GM12875 (cell line): ENCODE measurements at regions not wholly inside any gene's neighbourhood (a gene's known extent, or its start where the extent isn't known, plus 50 kb on each side); places are given as distances from the start of the nearest gene placed in this dataset.

Source experiments
- H3K4me3 ChIP-seq: one replicate; pipeline ENCODE4 v1.5.1; 2011; ENCODE audit warnings: low read depth, low read length, control low read depth
- TF ChIP-seq, protein P1 (sequence below): IDR thresholded peaks from 2 replicates; pipeline ENCODE4 v1.5.1; 2011; ENCODE audit warnings: low read depth, mild to moderate bottlenecking, control low read depth, inconsistent platforms, low read length, moderate library complexity, borderline replicate concordance; ENCODE audit not compliant: insufficient read depth

DNA sequence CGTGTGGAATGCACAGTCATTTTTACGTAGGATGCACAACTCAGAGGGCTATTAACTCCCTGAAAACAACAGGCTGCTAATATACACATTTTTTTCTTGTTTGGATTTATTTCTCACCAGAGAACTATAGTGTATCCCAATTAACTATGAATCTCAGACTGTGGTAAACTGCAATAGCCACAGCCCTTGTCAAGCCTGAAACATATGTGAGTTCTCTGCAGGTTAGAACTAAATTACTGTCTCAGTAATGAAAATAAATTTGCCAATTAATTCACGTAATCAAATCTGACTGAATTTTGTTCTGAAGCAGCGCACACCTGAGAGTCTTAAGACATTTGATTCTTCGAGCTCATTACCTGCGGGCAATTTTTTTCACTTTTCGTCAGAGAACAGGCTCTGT lies 318.6 kb downstream of the PMP22 start:
- no peak overlapping the region for H3K4me3 ChIP-seq
- TF ChIP-seq, protein P1, sequence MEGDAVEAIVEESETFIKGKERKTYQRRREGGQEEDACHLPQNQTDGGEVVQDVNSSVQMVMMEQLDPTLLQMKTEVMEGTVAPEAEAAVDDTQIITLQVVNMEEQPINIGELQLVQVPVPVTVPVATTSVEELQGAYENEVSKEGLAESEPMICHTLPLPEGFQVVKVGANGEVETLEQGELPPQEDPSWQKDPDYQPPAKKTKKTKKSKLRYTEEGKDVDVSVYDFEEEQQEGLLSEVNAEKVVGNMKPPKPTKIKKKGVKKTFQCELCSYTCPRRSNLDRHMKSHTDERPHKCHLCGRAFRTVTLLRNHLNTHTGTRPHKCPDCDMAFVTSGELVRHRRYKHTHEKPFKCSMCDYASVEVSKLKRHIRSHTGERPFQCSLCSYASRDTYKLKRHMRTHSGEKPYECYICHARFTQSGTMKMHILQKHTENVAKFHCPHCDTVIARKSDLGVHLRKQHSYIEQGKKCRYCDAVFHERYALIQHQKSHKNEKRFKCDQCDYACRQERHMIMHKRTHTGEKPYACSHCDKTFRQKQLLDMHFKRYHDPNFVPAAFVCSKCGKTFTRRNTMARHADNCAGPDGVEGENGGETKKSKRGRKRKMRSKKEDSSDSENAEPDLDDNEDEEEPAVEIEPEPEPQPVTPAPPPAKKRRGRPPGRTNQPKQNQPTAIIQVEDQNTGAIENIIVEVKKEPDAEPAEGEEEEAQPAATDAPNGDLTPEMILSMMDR = no peak

DNA sequence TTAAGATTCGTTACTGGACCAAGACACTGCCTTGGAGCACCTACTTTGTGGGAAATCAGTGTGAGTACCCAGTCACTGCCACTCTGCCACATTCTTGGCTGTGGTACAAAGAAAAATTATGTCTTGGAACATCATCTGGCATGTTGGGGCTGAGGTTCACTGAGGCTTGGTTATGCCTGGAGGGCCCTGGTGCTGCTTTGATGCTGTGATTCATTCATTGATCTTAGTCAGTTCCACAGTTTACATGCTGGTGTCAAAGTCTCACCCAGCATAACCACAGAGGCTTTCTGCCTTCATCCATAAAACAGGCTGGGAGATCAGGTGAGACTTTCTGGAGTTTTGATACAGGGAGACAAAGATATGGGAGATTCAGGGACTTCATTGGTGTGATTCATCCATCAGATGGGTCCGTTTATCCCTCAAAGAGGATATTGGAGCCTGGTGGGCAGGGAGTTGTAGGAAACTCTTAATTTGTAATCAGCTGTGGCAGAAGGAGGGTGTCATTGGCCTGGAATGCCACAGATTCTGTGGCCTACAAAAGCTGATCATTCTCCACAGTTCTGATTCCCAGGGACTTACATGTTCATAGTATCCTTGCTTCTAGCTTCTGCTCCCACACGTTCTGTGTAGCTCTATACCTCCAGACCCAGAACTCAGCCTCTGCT lies 322.5 kb downstream of the PMP22 start:
- TF ChIP-seq, protein P1 = no peak
- no peak overlapping the region for H3K4me3 ChIP-seq

DNA sequence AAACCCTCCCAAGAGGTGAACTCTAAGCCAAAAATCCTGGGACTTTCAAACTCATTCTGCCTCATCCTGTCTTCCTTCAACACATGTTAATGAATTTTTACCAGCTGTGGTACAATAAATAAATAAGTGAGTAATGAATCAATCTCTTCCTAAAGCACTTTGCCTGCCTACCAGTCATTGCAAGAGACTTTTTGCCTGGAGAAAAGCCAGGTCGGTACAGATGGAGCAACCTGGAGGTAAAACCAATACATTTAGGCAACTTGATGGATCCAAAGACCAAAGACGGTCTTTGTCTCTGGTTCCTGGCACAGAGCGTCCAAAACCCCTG lies 324.2 kb downstream of the PMP22 start:
- TF ChIP-seq, protein P1 = no peak
- no peak overlapping the region for H3K4me3 ChIP-seq

DNA sequence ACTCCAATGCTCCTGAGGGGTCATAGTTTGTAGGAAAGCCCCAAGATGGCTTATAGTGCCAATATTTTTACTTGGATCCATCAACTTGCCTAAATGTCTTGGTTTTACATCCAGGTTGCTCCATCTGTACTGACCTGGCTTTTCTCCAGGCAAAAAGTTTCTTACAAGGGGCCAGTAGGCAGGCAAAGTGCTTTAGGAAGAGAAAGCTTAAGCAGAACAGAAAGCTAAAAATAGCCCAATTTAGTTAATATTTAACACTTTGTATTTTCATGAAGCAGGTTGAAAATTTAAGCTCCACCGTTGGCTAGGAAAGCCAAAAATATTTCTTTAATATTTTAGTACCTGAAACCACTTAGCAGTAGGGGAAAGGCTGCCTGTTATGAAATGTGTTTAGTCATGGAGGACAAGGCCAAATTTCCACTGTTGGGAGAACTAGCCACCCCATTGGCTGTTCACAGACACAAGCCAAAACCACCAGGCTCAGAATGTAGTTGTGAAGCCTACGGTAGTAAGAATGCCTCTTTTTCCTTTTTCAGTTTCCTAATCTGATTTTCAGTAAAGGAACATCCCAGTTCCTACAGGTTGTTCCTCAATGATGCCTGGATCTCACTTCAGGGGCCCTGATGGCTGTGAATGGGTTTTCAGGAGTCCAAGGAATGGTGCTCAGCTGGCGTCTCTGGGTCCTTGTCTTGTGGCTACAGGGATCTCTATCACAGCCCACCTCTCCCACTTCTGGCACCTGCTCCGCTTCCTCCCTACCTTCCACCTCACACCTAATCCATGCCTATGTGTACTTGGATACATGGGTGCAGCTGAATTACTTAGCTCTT lies 324.8 kb downstream of the PMP22 start:
- TF ChIP-seq, protein P1 = no peak
- H3K4me3 ChIP-seq = no peak overlapping the region

DNA sequence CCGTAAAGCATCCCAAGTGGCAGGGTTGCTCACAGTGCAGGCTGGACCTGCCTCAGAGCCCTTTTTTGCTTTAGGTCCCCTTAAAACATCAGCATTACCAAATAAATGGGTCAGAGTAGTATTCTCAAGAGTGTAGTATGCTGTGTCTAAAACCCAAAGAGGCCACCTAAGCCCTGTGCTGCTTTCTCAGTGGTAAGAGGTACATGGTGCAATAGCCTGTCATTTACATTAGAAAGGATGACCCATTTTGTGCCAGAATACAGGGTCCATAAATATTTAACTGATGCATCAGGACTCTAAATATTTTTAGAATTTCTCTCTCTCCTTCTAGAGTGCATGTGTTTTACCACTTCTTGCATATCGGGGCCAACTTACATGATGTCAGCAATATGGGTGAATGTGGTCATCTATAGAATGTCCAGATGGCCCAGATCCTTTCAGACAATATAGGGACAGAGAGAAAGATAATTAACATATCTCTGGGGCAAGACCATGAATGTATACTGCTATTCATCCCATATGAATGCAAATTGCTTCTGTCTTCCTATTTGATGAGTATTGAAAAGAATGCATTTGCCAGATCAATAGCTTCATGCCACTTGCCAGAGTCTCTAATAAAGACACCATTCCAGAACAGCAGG lies 329.2 kb downstream of the PMP22 start:
- TF ChIP-seq, protein P1 = no peak
- no peak overlapping the region for H3K4me3 ChIP-seq

DNA sequence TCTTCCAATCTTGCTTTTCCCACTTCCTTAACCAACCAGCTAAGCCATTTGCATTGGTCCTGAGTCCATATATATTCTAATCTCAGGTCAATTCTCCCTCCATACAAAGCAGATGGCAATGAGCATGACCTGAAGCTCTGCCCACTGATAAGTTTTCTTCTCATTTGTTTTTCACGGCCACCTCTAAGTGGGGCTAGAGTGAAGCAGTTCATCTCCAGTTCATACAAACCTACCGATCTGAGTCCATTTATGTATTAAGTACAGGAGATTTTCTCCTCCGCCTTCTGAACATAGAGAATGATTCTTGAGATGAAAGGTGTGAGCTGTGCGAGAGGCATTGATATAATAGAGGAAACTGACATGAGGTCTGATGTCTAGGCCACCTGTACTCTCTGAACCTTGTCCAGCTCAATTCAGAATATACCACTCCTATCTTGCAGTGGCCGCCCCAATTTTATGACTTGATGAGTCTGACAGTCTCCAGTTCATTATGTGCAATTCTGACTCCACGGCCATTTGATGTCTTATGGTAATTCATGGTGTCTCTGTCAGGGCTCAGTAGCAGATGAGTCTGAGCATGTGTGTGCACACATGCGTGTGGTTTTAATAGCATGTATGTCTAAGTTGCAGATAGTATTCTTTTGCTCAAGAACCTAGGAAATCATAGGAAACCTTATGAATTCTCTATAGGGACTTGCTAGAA lies 329.8 kb downstream of the PMP22 start:
- H3K4me3 ChIP-seq = no peak overlapping the region
- TF ChIP-seq, protein P1 = no peak

DNA sequence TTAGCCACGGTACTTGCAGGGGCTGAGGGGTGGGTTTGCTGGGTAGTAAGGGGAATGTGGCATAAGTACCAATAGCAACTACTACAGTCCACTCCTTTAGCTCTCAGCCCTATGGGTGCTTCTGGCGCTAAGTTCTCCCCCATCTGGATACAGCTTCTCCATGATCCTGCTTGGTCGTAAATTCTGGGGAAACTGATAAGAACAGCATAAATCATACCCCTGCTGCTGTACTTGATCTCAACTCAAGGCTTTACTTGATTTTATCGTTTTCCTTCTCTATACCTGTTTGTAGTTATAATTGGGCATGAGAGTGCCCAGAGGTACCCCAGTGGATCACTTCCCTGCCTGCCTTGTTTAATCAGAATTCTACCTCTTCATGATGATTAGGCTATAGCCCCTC lies 331.4 kb downstream of the PMP22 start:
- TF ChIP-seq, protein P1 = no peak
- H3K4me3 ChIP-seq = no peak overlapping the region
